IMR-90 (cell line): ENCODE measurements at regions not wholly inside any gene's neighbourhood (a gene's known extent, or its start where the extent isn't known, plus 50 kb on each side); places are given as distances from the start of the nearest gene placed in this dataset.

Experiments used
- ATAC-seq: fragments of 200-7000 bp; cut with Tn5 transposase; 2 replicates; pipeline ENCODE4 v1.9.1; 2020; ENCODE audit warnings: low read depth, mild to moderate bottlenecking, moderate library complexity
- BruUV-seq: library from RNA; stranded (reverse); fragments of 400-500 nt; replicated peaks from 2 replicates; lab custom pipeline; 2021; lab: Mats Ljungman, UMichigan
- CTCF ChIA-PET: fragments of 300-600 bp; formaldehyde crosslinking; extraction: SDS; loops from one replicate; lab custom pipeline; 2021; ENCODE audit warnings: antibody characterized with exemption; lab: Yijun Ruan, JAX
- POLR2A ChIA-PET: fragments of 300-600 bp; sonication (Branson Sonifier 250); formaldehyde crosslinking; loops from one replicate; lab custom pipeline; 2022; ENCODE audit warnings: antibody characterized with exemption; ENCODE audit not compliant: unreplicated experiment; lab: Charles Lee
- DNase-seq: peaks from one replicate; pipeline ENCODE4 v3.0.0; 2013
- H2AFZ ChIP-seq: replicated peaks from 2 replicates; pipeline ENCODE3; 2013; ENCODE audit warnings: low read length, mild to moderate bottlenecking; ENCODE audit not compliant: poor library complexity
- H2AK5ac ChIP-seq: 2 replicates; pipeline ENCODE4 v1.6.1; 2013; ENCODE audit warnings: low read depth, low read length, inconsistent platforms
- H2AK9ac ChIP-seq: replicated peaks from 2 replicates; pipeline ENCODE3; 2013; ENCODE audit warnings: mild to moderate bottlenecking, low read depth, low read length, moderate library complexity; ENCODE audit not compliant: poor library complexity
- H2BK120ac ChIP-seq: 2 replicates; pipeline ENCODE4 v1.6.1; 2013; ENCODE audit warnings: low read depth, low read length, inconsistent platforms
- H2BK15ac ChIP-seq: 3 replicates; pipeline ENCODE4 v1.6.1; 2013; ENCODE audit warnings: low read depth, low read length, inconsistent platforms
- H2BK20ac ChIP-seq: 2 replicates; pipeline ENCODE4 v1.6.1; 2013; ENCODE audit warnings: low read depth, mild to moderate bottlenecking, inconsistent platforms, low read length, moderate library complexity
- H2BK5ac ChIP-seq: 2 replicates; pipeline ENCODE4 v1.6.1; 2013; ENCODE audit warnings: mild to moderate bottlenecking, low read depth, low read length, inconsistent platforms; ENCODE audit not compliant: poor library complexity, severe bottlenecking
- H3K14ac ChIP-seq: replicated peaks from 2 replicates; pipeline ENCODE4 v1.6.1; 2013; ENCODE audit warnings: low read depth, low read length, inconsistent platforms
- H3K18ac ChIP-seq: 2 replicates; pipeline ENCODE4 v1.6.1; 2013; ENCODE audit warnings: low read depth, low read length, control low read depth
- H3K23ac ChIP-seq: 2 replicates; pipeline ENCODE4 v1.6.1; 2013; ENCODE audit warnings: low read depth, low read length, inconsistent platforms
- H3K27ac ChIP-seq: 2 replicates; pipeline ENCODE4 v1.5.1; 2013; ENCODE audit warnings: mild to moderate bottlenecking, control low read depth, low read length; ENCODE audit not compliant: insufficient read depth
- H3K27me3 ChIP-seq: 2 replicates; pipeline ENCODE4 v1.6.1; 2013; ENCODE audit warnings: low read length; ENCODE audit not compliant: control insufficient read depth, insufficient read depth
- H3K36me3 ChIP-seq: 2 replicates; pipeline ENCODE4 v1.6.1; 2013; ENCODE audit warnings: low read length, mixed read lengths; ENCODE audit not compliant: control insufficient read depth, insufficient read depth
- H3K4ac ChIP-seq: 2 replicates; pipeline ENCODE4 v1.6.1; 2013; ENCODE audit warnings: low read depth, low read length, inconsistent platforms
- H3K4me1 ChIP-seq: 2 replicates; pipeline ENCODE4 v1.6.1; 2013; ENCODE audit warnings: low read length, mixed read lengths; ENCODE audit not compliant: control insufficient read depth, insufficient read depth
- H3K4me2 ChIP-seq: 2 replicates; pipeline ENCODE4 v1.6.1; 2013; ENCODE audit warnings: low read depth, mild to moderate bottlenecking, control low read depth, low read length, moderate library complexity
- H3K4me3 ChIP-seq: 2 replicates; pipeline ENCODE4 v1.5.1; 2013; ENCODE audit warnings: low read depth, mild to moderate bottlenecking, control low read depth, low read length, moderate library complexity; ENCODE audit not compliant: insufficient read depth
- H3K56ac ChIP-seq: 2 replicates; pipeline ENCODE4 v1.6.1; 2013; ENCODE audit warnings: low read length, inconsistent platforms; ENCODE audit not compliant: insufficient read depth; ENCODE audit errors: extremely low read depth
- H3K79me1 ChIP-seq, 2 experiments: 2 replicates each; pipeline ENCODE4 v1.6.1; 2013; ENCODE audit warnings: low read length in 2 of 2, inconsistent platforms in 1 of 2, low read depth in 1 of 2
- H3K9ac ChIP-seq: 2 replicates; pipeline ENCODE4 v1.6.1; 2013; ENCODE audit warnings: low read depth, low read length, control low read depth
- H3K9me1 ChIP-seq: 2 replicates; pipeline ENCODE4 v1.6.1; 2013; ENCODE audit warnings: low read length, inconsistent platforms; ENCODE audit not compliant: insufficient read depth
- H3K9me3 ChIP-seq: 2 replicates; pipeline ENCODE4 v1.6.1; 2013; ENCODE audit warnings: low read length; ENCODE audit not compliant: control insufficient read depth, insufficient read depth
- H4K20me1 ChIP-seq: 2 replicates; pipeline ENCODE4 v1.6.1; 2013; ENCODE audit warnings: low read length, inconsistent platforms; ENCODE audit not compliant: insufficient read depth
- H4K5ac ChIP-seq: 2 replicates; pipeline ENCODE4 v1.6.1; 2013; ENCODE audit warnings: mild to moderate bottlenecking, low read depth, low read length, control low read depth
- H4K8ac ChIP-seq, 2 experiments: 2 replicates each; pipeline ENCODE4 v1.6.1; 2013; ENCODE audit warnings: low read depth in 2 of 2, low read length in 2 of 2, control low read depth in 1 of 2, inconsistent platforms in 1 of 2
- H4K91ac ChIP-seq: 2 replicates; pipeline ENCODE4 v1.6.1; 2013; ENCODE audit warnings: low read depth, low read length, inconsistent platforms; ENCODE audit not compliant: insufficient read depth
- CEBPB ChIP-seq: IDR thresholded peaks from 2 replicates; pipeline ENCODE4 v1.6.1; 2012; ENCODE audit warnings: low read depth, low read length, improper control_type of control experiment
- CTCF ChIP-seq: conservative IDR thresholded peaks from 2 replicates; pipeline ENCODE4 v1.5.1; 2012; ENCODE audit warnings: mild to moderate bottlenecking, low read depth, low read length, improper control_type of control experiment
- RCOR1 ChIP-seq: IDR thresholded peaks from 2 replicates; pipeline ENCODE4 v1.6.1; 2012; ENCODE audit warnings: mild to moderate bottlenecking, low read length, improper control_type of control experiment; ENCODE audit not compliant: insufficient replicate concordance
- WGBS, 2 experiments: methylation state at CpG; one replicate each; pipeline versions ENCODE4 v1.1.5 to v1.1.7; 2013; ENCODE audit warnings: missing lambda C conversion rate in 2 of 2; ENCODE audit not compliant: insufficient read length in 1 of 2; ENCODE audit errors: extremely low coverage in 2 of 2; 5-methylcytosine and 5-hydroxymethylcytosine counted together
- dilution Hi-C: fragments of 300-500 bp; cut with HindIII; formaldehyde crosslinking; loops from one replicate; pipeline ENCODE4 v1.14.3; 2018; ENCODE audit warnings: low sequenced_read_pairs; ENCODE audit not compliant: unreplicated experiment
- in situ Hi-C: fragments of 300-500 bp; cut with MboI; formaldehyde crosslinking; loops from 3 replicates; pipeline ENCODE4 v1.14.3; 2019; ENCODE audit warnings: low sequenced_read_pairs, inconsistent platforms, mixed read lengths
- intact Hi-C: fragments of 100-400 bp; cut with micrococcal nuclease; formaldehyde crosslinking; loops from 2 replicates; pipeline ENCODE4 v1.10.0; 2022

GRCh38 chr3:178174201-178174915 lies 361.9 kb upstream of the KCNMB2 start:
- no peak overlapping the region for H2BK15ac ChIP-seq
- H3K9me1 ChIP-seq = no peaks in the 10 kb centered on the region
- no peaks in the 10 kb centered on the region for H3K9me3 ChIP-seq
- H3K4ac ChIP-seq = no peak overlapping the region
- no peak overlapping the region for H4K91ac ChIP-seq
- POLR2A ChIA-PET = no interaction called here
- no peak overlapping the region for H3K27ac ChIP-seq
- H2AK5ac ChIP-seq = no peak overlapping the region
- CTCF ChIA-PET = no interaction called here
- intact Hi-C loops = no loop called here
- no peak overlapping the region for H3K4me3 ChIP-seq
- no peak overlapping the region for H3K9ac ChIP-seq
- no peak overlapping the region for H2AFZ ChIP-seq
- H3K4me2 ChIP-seq = no peak overlapping the region
- H3K27me3 ChIP-seq = no peaks in the 10 kb centered on the region
- ATAC-seq = no peak
- H2BK120ac ChIP-seq = no peak overlapping the region
- H3K23ac ChIP-seq = no peak overlapping the region
- no peak for TF ChIP-seq CTCF
- no peak for TF ChIP-seq CEBPB
- no peak for TF ChIP-seq RCOR1
- BruUV-seq = no TSS peak
- no peak overlapping the region for H3K14ac ChIP-seq
- H2BK5ac ChIP-seq = no peak overlapping the region
- in situ Hi-C loops = no loop called here
- dilution Hi-C loops = no loop called here
- H3K79me1 ChIP-seq = no peaks in the 10 kb centered on the region
- no peak for DNase-seq
- no peaks in the 10 kb centered on the region for H4K20me1 ChIP-seq
- H3K18ac ChIP-seq = no peak overlapping the region
- no peak overlapping the region for H2AK9ac ChIP-seq
- WGBS, 2 experiments = no CpG with 5 or more reads among the region's 2 CpGs
- no peaks in the 10 kb centered on the region for H3K36me3 ChIP-seq
- H4K8ac ChIP-seq = no peak overlapping the region
- H4K5ac ChIP-seq = no peak overlapping the region
- H3K4me1 ChIP-seq = no peaks in the 10 kb centered on the region
- no peak overlapping the region for H3K56ac ChIP-seq
- H2BK20ac ChIP-seq = no peak overlapping the region
